Neuronal stem cell (in vitro differentiated cells): ENCODE measurements at regions not wholly inside any gene's neighbourhood (a gene's known extent, or its start where the extent isn't known, plus 50 kb on each side); places are given as distances from the start of the nearest gene placed in this dataset.

ENCODE experiments used
- DNase-seq: peaks from one replicate; pipeline ENCODE4 v3.0.0-alpha.2; 2013; ENCODE audit warnings: low spot score
- H2AFZ ChIP-seq: one replicate; pipeline ENCODE4 v1.6.1; 2013; ENCODE audit warnings: mild to moderate bottlenecking, low read length, inconsistent platforms
- H2AK5ac ChIP-seq: 2 replicates; pipeline ENCODE4 v1.6.1; 2013; ENCODE audit warnings: low read depth, mild to moderate bottlenecking, inconsistent platforms, low read length, moderate library complexity, mixed read lengths
- H2BK120ac ChIP-seq: 2 replicates; pipeline ENCODE4 v1.6.1; 2013; ENCODE audit warnings: low read depth, mild to moderate bottlenecking, inconsistent platforms, low read length, moderate library complexity, mixed read lengths
- H2BK12ac ChIP-seq: one replicate; pipeline ENCODE4 v1.6.1; 2013; ENCODE audit warnings: low read length, inconsistent platforms
- H2BK15ac ChIP-seq: 2 replicates; pipeline ENCODE4 v1.6.1; 2013; ENCODE audit warnings: mild to moderate bottlenecking, low read length, inconsistent platforms, mixed read lengths
- H2BK5ac ChIP-seq: one replicate; pipeline ENCODE4 v1.6.1; 2013; ENCODE audit warnings: inconsistent platforms, mild to moderate bottlenecking, low read length, moderate library complexity
- H3K14ac ChIP-seq: one replicate; pipeline ENCODE4 v1.6.1; 2013; ENCODE audit warnings: low read length, inconsistent platforms
- H3K18ac ChIP-seq: 2 replicates; pipeline ENCODE4 v1.6.1; 2013; ENCODE audit warnings: low read length, inconsistent platforms
- H3K23ac ChIP-seq: 2 replicates; pipeline ENCODE4 v1.6.1; 2013; ENCODE audit warnings: low read depth, mild to moderate bottlenecking, mixed read lengths, low read length, inconsistent platforms; ENCODE audit not compliant: poor library complexity
- H3K27ac ChIP-seq: replicated peaks from 3 replicates; pipeline ENCODE4 v1.5.1; 2013; ENCODE audit warnings: low read length, inconsistent platforms
- H3K27me3 ChIP-seq, 3 experiments: 2 replicates each; pipeline ENCODE4 v1.6.1; 2013; ENCODE audit warnings: low read length in 3 of 3, mild to moderate bottlenecking in 2 of 3, inconsistent platforms in 1 of 3, low read depth in 1 of 3, mixed read lengths in 1 of 3, moderate library complexity in 1 of 3; ENCODE audit not compliant: control insufficient read depth in 3 of 3, insufficient read depth in 3 of 3
- H3K36me3 ChIP-seq, 2 donors: replicated peaks in 1 of 2; 2 replicates each; pipeline ENCODE4 v1.6.1; 2013; ENCODE audit warnings: low read length in 2 of 2; ENCODE audit not compliant: control insufficient read depth in 2 of 2, insufficient read depth in 2 of 2
- H3K4ac ChIP-seq: 2 replicates; pipeline ENCODE4 v1.6.1; 2013; ENCODE audit warnings: inconsistent platforms, mild to moderate bottlenecking, low read length, moderate library complexity
- H3K4me1 ChIP-seq, 2 donors: 1 replicate in 1 of 2; 2 replicates in 1 of 2; pipeline ENCODE4 v1.6.1; 2013; ENCODE audit warnings: low read length in 2 of 2, low read depth in 1 of 2; ENCODE audit not compliant: control insufficient read depth in 2 of 2, insufficient read depth in 1 of 2
- H3K4me2 ChIP-seq: one replicate; pipeline ENCODE4 v1.6.1; 2013; ENCODE audit warnings: mild to moderate bottlenecking, low read length, inconsistent platforms; ENCODE audit not compliant: insufficient read depth, poor library complexity, severe bottlenecking
- H3K4me3 ChIP-seq, 2 donors: 2 replicates each; pipeline ENCODE4 v1.5.1; 2013; ENCODE audit warnings: low read length in 2 of 2, mild to moderate bottlenecking in 2 of 2, inconsistent platforms in 1 of 2, moderate library complexity in 1 of 2
- H3K79me1 ChIP-seq: one replicate; pipeline ENCODE4 v1.6.1; 2013; ENCODE audit warnings: low read depth, mild to moderate bottlenecking, inconsistent platforms, low read length, moderate library complexity
- H3K9ac ChIP-seq: one replicate; pipeline ENCODE4 v1.6.1; 2013; ENCODE audit warnings: mild to moderate bottlenecking, low read depth, low read length, inconsistent platforms; ENCODE audit not compliant: poor library complexity
- H3K9me3 ChIP-seq, 2 donors: replicated peaks in 1 of 2; 2 replicates each; pipeline versions ENCODE3 to v1.6.1; 2013; ENCODE audit warnings: low read length in 2 of 2, mild to moderate bottlenecking in 2 of 2, inconsistent platforms in 1 of 2, low read depth in 1 of 2, mixed read lengths in 1 of 2, moderate library complexity in 1 of 2; ENCODE audit not compliant: control insufficient read depth in 2 of 2, insufficient read depth in 1 of 2
- H4K8ac ChIP-seq: one replicate; pipeline ENCODE4 v1.6.1; 2013; ENCODE audit warnings: low read depth, mild to moderate bottlenecking, inconsistent platforms, low read length, moderate library complexity
- H4K91ac ChIP-seq: one replicate; pipeline ENCODE4 v1.6.1; 2013; ENCODE audit warnings: low read length, low read depth, mild to moderate bottlenecking, inconsistent platforms; ENCODE audit not compliant: poor library complexity
- WGBS, 2 donors: extraction: QIAGEN DNeasy Blood & Tissue Kit; methylation state at CpG; one replicate each; pipeline ENCODE4 v1.1.7; 2013; ENCODE audit warnings: missing lambda C conversion rate in 2 of 2, mixed read lengths in 1 of 2; ENCODE audit not compliant: insufficient read length in 2 of 2, insufficient replicate concordance in 1 of 2; ENCODE audit errors: extremely low coverage in 2 of 2; 5-methylcytosine and 5-hydroxymethylcytosine counted together

DNA sequence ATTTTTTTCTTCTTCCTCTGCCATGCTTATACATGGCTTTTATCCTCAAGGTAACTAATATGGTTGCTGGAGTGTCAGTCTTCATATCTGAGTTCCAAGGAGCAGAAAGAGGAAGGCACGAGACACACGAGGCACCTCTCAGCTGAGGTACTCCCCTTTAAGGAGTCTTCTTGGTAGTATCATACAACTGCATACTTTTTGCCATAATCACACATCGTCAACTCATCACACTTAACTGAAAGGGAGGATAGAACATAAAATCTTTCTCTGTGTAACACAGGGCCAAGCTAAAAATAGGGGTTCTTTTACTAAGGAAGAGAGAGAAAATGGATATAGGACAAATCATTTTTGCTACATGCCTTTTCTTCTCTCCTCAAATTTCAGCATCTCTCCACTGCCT is 104.2 kb downstream of the OXSM start:
- no peak overlapping the region for H2BK12ac ChIP-seq
- H3K14ac ChIP-seq: no peak overlapping the region
- no peak overlapping the region for H2BK15ac ChIP-seq
- no peaks in the 10 kb centered on the region for H3K9me3 ChIP-seq
- DNase-seq: no peak
- no peak overlapping the region for H4K8ac ChIP-seq
- H2BK120ac ChIP-seq: no peak overlapping the region
- H3K4me1 ChIP-seq: no peaks in the 10 kb centered on the region
- H3K23ac ChIP-seq: no peak overlapping the region
- no peak overlapping the region for H3K4ac ChIP-seq
- no peak overlapping the region for H3K27ac ChIP-seq
- no peaks in the 10 kb centered on the region for H3K27me3 ChIP-seq
- no peak overlapping the region for H2BK5ac ChIP-seq
- no peak overlapping the region for H3K9ac ChIP-seq
- no peak overlapping the region for H3K4me3 ChIP-seq
- no peaks in the 10 kb centered on the region for H3K79me1 ChIP-seq
- no peak overlapping the region for H3K18ac ChIP-seq
- no CpG with 5 or more reads among the region's 3 CpGs for WGBS, 2 donors
- H2AFZ ChIP-seq: no peak overlapping the region
- H4K91ac ChIP-seq: no peak overlapping the region
- no peaks in the 10 kb centered on the region for H3K36me3 ChIP-seq
- no peak overlapping the region for H3K4me2 ChIP-seq
- no peak overlapping the region for H2AK5ac ChIP-seq

GRCh38 chr3:25895031-25895430 is 105.1 kb downstream of the OXSM start:
- WGBS, 2 donors: no CpG with 5 or more reads among the region's 2 CpGs
- H2AK5ac ChIP-seq: no peak overlapping the region
- H3K14ac ChIP-seq: no peak overlapping the region
- no peak overlapping the region for H3K4me2 ChIP-seq
- H3K18ac ChIP-seq: no peak overlapping the region
- H3K27me3 ChIP-seq: no peaks in the 10 kb centered on the region
- no peak overlapping the region for H3K9ac ChIP-seq
- no peak overlapping the region for H2BK12ac ChIP-seq
- H3K4ac ChIP-seq: no peak overlapping the region
- H4K91ac ChIP-seq: no peak overlapping the region
- no peak overlapping the region for H2BK120ac ChIP-seq
- no peaks in the 10 kb centered on the region for H3K4me1 ChIP-seq
- H3K23ac ChIP-seq: no peak overlapping the region
- H4K8ac ChIP-seq: no peak overlapping the region
- no peak overlapping the region for H2BK5ac ChIP-seq
- no peaks in the 10 kb centered on the region for H3K79me1 ChIP-seq
- no peak for DNase-seq
- no peaks in the 10 kb centered on the region for H3K36me3 ChIP-seq
- no peak overlapping the region for H3K4me3 ChIP-seq
- H2AFZ ChIP-seq: no peak overlapping the region
- H3K27ac ChIP-seq: no peak overlapping the region
- H3K9me3 ChIP-seq: no peaks in the 10 kb centered on the region
- H2BK15ac ChIP-seq: no peak overlapping the region

DNA sequence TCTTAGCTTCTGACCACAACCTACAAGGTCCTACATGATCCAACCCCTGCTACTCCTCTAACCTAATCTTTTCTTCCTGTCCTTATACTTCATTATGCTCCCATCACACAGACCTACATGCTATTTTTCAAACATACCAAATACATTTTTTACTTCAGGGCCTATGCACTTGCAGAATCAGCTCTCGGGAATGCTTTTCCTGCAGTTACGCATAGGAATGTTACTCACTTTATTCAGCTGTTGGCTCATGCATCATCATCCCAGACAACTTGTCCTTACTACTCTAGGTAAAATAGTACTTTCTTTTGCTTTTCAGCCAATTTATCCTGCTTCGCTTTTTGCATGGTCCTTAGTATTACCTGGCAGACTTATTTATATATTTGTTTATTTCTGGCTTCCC is 105.6 kb downstream of the OXSM start:
- Histone ChIP-seq H3K4ac (no peak overlapping the region), H2AFZ (no peak overlapping the region), H4K91ac (no peak overlapping the region), H3K27ac (no peak overlapping the region), H3K4me2 (no peak overlapping the region), H3K27me3 (no peaks in the 10 kb centered on the region), H2AK5ac (no peak overlapping the region), H4K8ac (no peak overlapping the region), H3K9me3 (no peaks in the 10 kb centered on the region), H2BK5ac (no peak overlapping the region), H3K4me3 (no peak overlapping the region), H3K36me3 (no peaks in the 10 kb centered on the region), H3K4me1 (no peaks in the 10 kb centered on the region), H3K79me1 (no peaks in the 10 kb centered on the region), H3K9ac (no peak overlapping the region), H2BK15ac (no peak overlapping the region), H3K18ac (no peak overlapping the region), H2BK120ac (no peak overlapping the region), H3K14ac (no peak overlapping the region), H2BK12ac (no peak overlapping the region), H3K23ac (no peak overlapping the region)
- no CpG with 5 or more reads among the region's 3 CpGs for WGBS, 2 donors
- no peak for DNase-seq

DNA sequence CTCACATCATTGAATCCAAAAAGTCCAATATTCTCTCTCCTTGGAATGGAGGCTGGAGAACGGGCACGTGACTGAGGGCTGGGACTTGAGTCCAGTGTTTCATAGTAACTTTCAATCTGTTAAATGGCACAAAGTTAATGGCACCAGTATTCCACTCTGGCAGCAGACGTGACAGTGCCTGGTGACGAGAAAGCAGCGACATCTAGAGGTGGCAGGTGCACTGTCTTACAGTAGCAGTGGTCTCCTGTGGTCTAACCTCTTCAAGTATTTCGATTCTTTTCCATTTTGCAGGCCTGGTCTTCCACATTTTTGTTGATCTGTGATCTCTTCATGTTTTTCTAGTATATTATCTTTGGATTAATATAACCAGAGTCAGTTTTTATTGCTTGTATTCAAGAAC is 107.1 kb downstream of the OXSM start:
- H2BK120ac ChIP-seq: no peak overlapping the region
- H3K9me3 ChIP-seq: no peaks in the 10 kb centered on the region
- H3K4me1 ChIP-seq: no peaks in the 10 kb centered on the region
- H3K4me3 ChIP-seq: no peak overlapping the region
- no peak overlapping the region for H3K27ac ChIP-seq
- no CpG with 5 or more reads among the region's 6 CpGs for WGBS, 2 donors
- H2BK12ac ChIP-seq: no peak overlapping the region
- no peaks in the 10 kb centered on the region for H3K79me1 ChIP-seq
- H2AFZ ChIP-seq: no peak overlapping the region
- H3K27me3 ChIP-seq: no peaks in the 10 kb centered on the region
- no peak for DNase-seq
- no peak overlapping the region for H2BK5ac ChIP-seq
- no peak overlapping the region for H4K91ac ChIP-seq
- H3K4me2 ChIP-seq: no peak overlapping the region
- no peak overlapping the region for H3K14ac ChIP-seq
- H3K9ac ChIP-seq: no peak overlapping the region
- no peak overlapping the region for H3K23ac ChIP-seq
- H3K4ac ChIP-seq: no peak overlapping the region
- H4K8ac ChIP-seq: no peak overlapping the region
- no peak overlapping the region for H2AK5ac ChIP-seq
- no peak overlapping the region for H3K18ac ChIP-seq
- H3K36me3 ChIP-seq: no peaks in the 10 kb centered on the region
- H2BK15ac ChIP-seq: no peak overlapping the region
